PC-3 (cell line): ENCODE measurements at regions not wholly inside any gene's neighbourhood (a gene's known extent, or its start where the extent isn't known, plus 50 kb on each side); places are given as distances from the start of the nearest gene placed in this dataset.

Experiments
- ATAC-seq: fragments of 200-7000 bp; cut with Tn5 transposase; 2 replicates; pipeline ENCODE4 v1.9.1; 2020; ENCODE audit warnings: mild to moderate bottlenecking, moderate library complexity
- BruUV-seq: library from RNA; stranded (reverse); fragments of 400-500 nt; replicated peaks from 2 replicates; lab custom pipeline; 2021; lab: Mats Ljungman, UMichigan
- CTCF ChIA-PET: fragments of 300-600 bp; sonication (Branson Sonifier 250); formaldehyde crosslinking; loops from one replicate; lab custom pipeline; 2022; ENCODE audit warnings: antibody characterized with exemption; lab: Charles Lee
- POLR2A ChIA-PET: fragments of 300-600 bp; sonication (Branson Sonifier 250); formaldehyde crosslinking; loops from one replicate; lab custom pipeline; 2022; ENCODE audit warnings: antibody characterized with exemption; ENCODE audit not compliant: unreplicated experiment; lab: Charles Lee
- DNase-seq: peaks from one replicate; pipeline ENCODE4 v3.0.0-alpha.2; 2015
- H2AFZ ChIP-seq: fragments of 300-600 bp; sonication (generic); 2 replicates; pipeline ENCODE4 v1.6.0; 2016; ENCODE audit warnings: antibody characterized with exemption, low read length
- H3F3A ChIP-seq: fragments of 300-600 bp; sonication (generic); one replicate; pipeline ENCODE4 v1.6.0; 2017; ENCODE audit warnings: antibody characterized with exemption, low read length, control low read depth, mild to moderate bottlenecking; ENCODE audit not compliant: unreplicated experiment
- H3K27ac ChIP-seq: fragments of 300-600 bp; sonication (generic); 2 replicates; pipeline ENCODE4 v1.5.1; 2016; ENCODE audit warnings: mild to moderate bottlenecking, low read length
- H3K27me3 ChIP-seq: fragments of 300-600 bp; sonication (generic); 2 replicates; pipeline ENCODE4 v1.6.1; 2016; ENCODE audit warnings: low read length, mixed read lengths
- H3K36me3 ChIP-seq: fragments of 300-600 bp; sonication (generic); 2 replicates; pipeline ENCODE4 v1.6.1; 2016; ENCODE audit warnings: low read depth, mixed run types, low read length, mixed read lengths
- H3K4me1 ChIP-seq: fragments of 300-600 bp; sonication (generic); 2 replicates; pipeline ENCODE4 v1.5.1; 2016; ENCODE audit warnings: low read length; ENCODE audit not compliant: insufficient read depth
- H3K4me2 ChIP-seq: fragments of 300-600 bp; sonication (generic); 2 replicates; pipeline ENCODE4 v1.6.0; 2016; ENCODE audit warnings: low read length
- H3K4me3 ChIP-seq: fragments of 300-600 bp; sonication (generic); 2 replicates; pipeline ENCODE4 v1.5.1; 2016; ENCODE audit warnings: mild to moderate bottlenecking, low read length, mixed read lengths
- H3K79me2 ChIP-seq: fragments of 300-600 bp; sonication (generic); 2 replicates; pipeline ENCODE4 v1.6.1; 2017; ENCODE audit warnings: low read length, mixed read lengths
- H3K9ac ChIP-seq: fragments of 300-600 bp; sonication (generic); 2 replicates; pipeline ENCODE4 v1.6.0; 2016; ENCODE audit warnings: mild to moderate bottlenecking, low read length
- H3K9me2 ChIP-seq: fragments of 300-600 bp; sonication (generic); replicated peaks from 2 replicates; pipeline ENCODE4 v1.6.1; 2016; ENCODE audit warnings: mixed run types, low read length, mixed read lengths
- H3K9me3 ChIP-seq: fragments of 300-600 bp; sonication (generic); 2 replicates; pipeline ENCODE4 v1.6.1; 2016; ENCODE audit warnings: low read length, mixed read lengths
- H4K20me1 ChIP-seq: fragments of 300-600 bp; sonication (generic); 2 replicates; pipeline ENCODE4 v1.6.1; 2016; ENCODE audit warnings: low read length, mixed read lengths
- EZH2 ChIP-seq: fragments of 300-600 bp; sonication (generic); IDR thresholded peaks from one replicate; pipeline ENCODE4 v1.6.1; 2017; ENCODE audit warnings: antibody characterized with exemption, mild to moderate bottlenecking, low read length; ENCODE audit not compliant: unreplicated experiment
- EZH2phosphoT487 ChIP-seq: fragments of 300-600 bp; sonication (generic); IDR thresholded peaks from 2 replicates; pipeline ENCODE4 v1.6.1; 2018; ENCODE audit warnings: mild to moderate bottlenecking, antibody characterized with exemption, low read length, borderline replicate concordance
- intact Hi-C: fragments of 100-400 bp; cut with micrococcal nuclease; formaldehyde crosslinking; loops from 2 replicates; pipeline ENCODE4 v1.9.0; 2023
- TF ChIP-seq, protein P1 (sequence below): fragments of 300-600 bp; sonication (generic); conservative IDR thresholded peaks from 2 replicates; pipeline ENCODE4 v1.5.1; 2017; ENCODE audit warnings: antibody characterized with exemption, low read depth, mild to moderate bottlenecking, low read length

DNA sequence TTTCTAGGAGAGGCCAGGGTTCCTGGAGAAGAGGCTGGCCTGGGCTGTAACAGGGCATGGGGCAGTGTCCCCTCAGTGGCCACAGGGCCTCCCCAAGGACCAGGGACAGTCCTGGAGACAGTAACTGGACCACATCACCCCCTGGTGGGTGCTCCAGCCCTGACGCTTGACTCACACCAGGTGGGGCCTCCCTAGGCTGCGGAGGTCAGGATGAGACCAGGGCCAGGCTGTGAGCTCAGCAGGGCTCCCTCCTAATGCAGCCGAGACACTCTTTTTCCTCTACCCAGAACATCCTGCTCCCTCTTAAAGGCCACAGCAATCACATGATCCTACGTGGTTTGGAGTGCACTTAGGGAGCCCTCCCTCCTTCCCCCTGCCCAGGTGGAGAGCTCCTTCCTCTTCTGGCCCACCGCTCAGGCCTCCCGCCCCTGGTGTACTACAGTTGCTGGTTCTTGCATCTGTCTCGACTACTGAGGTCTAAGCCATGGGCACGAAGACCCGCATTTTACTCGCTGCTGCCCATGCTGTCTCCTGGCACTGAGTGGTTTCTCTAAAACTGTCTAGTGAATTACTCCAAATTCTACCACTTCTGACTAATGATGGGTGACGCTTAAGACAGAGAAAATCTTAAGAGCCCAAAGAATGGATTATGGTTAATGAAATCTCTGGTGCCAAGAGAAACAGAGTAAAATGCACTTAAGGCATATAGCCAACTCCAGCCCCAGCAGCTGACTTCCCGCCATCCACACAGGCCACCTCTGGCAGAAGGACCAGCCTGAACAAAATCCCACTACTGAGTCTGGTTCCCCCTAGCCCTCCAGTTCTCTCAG, 166.1 kb upstream of the CST7 start:
- no peak overlapping the region for H3K4me2 ChIP-seq
- peaks cover 58% of the 10 kb centered on the region for H3K27me3 ChIP-seq
- peak; percentile 28 for DNase-seq
- H3K79me2 ChIP-seq = no peaks in the 10 kb centered on the region
- BruUV-seq = no TSS peak
- H3K9me2 ChIP-seq = no peaks in the 10 kb centered on the region
- no peaks in the 10 kb centered on the region for H3K9me3 ChIP-seq
- ATAC-seq = no peak
- H3K9ac ChIP-seq = no peak overlapping the region
- H3K4me3 ChIP-seq = no peak overlapping the region
- CTCF ChIA-PET = no interaction called here
- POLR2A ChIA-PET = no interaction called here
- no peaks in the 10 kb centered on the region for H3F3A ChIP-seq
- no peak overlapping the region for H3K27ac ChIP-seq
- peaks cover 8% of the 10 kb centered on the region; the same call in 1 of the 2 replicates for H3K4me1 ChIP-seq
- TF ChIP-seq, protein P1, sequence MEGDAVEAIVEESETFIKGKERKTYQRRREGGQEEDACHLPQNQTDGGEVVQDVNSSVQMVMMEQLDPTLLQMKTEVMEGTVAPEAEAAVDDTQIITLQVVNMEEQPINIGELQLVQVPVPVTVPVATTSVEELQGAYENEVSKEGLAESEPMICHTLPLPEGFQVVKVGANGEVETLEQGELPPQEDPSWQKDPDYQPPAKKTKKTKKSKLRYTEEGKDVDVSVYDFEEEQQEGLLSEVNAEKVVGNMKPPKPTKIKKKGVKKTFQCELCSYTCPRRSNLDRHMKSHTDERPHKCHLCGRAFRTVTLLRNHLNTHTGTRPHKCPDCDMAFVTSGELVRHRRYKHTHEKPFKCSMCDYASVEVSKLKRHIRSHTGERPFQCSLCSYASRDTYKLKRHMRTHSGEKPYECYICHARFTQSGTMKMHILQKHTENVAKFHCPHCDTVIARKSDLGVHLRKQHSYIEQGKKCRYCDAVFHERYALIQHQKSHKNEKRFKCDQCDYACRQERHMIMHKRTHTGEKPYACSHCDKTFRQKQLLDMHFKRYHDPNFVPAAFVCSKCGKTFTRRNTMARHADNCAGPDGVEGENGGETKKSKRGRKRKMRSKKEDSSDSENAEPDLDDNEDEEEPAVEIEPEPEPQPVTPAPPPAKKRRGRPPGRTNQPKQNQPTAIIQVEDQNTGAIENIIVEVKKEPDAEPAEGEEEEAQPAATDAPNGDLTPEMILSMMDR = peak; percentile 56
- TF ChIP-seq EZH2 = no peak
- H4K20me1 ChIP-seq = no peaks in the 10 kb centered on the region
- H3K36me3 ChIP-seq = no peaks in the 10 kb centered on the region
- no peak overlapping the region for H2AFZ ChIP-seq
- intact Hi-C loops = no loop called here

DNA sequence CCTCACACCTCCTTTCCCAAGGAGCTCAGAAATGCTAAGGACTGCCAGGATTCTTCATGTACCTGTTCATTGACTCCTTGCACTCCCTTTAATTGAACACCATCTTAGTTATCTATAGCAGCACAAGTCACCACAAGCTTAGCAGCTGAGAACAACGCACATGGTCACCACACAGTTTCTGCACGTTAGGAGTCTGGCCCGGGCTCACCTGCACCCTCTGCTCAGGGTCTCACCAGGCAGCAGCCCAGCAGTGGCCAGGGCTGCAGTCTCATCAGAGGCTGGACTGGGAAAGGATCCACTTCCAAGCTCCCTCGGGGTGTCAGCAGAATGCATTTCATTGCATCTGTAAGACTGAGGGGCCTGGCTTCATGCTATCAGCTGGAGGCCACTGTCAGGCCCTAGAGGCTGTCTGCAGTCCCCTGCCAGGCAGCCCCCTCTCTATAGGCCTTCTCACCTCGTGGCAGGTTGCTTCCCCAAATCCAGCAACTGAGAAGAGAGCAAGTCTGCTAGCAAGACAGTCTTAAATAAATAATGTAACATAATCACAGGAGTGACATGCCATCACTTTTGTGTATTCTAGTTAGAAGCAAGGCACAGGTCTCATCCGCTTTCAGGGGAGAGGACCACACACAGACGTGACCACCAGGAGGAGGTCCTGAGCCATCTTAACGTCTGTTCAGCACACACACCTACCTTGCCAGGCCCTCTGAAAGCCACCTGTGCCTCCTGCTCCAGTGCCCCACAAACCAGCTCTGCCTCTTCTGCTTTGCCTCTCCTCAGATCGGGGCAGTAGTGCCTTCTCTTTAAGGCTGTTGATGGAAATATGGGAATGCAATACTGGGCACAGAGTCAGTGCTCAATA, 165.2 kb upstream of the CST7 start:
- Histone ChIP-seq H4K20me1 (no peaks in the 10 kb centered on the region), H3K79me2 (no peaks in the 10 kb centered on the region), H3K9me3 (no peaks in the 10 kb centered on the region), H3F3A (no peaks in the 10 kb centered on the region), H3K4me2 (no peak overlapping the region), H3K9ac (no peak overlapping the region), H2AFZ (no peak overlapping the region), H3K36me3 (no peaks in the 10 kb centered on the region), H3K9me2 (no peaks in the 10 kb centered on the region), H3K4me1 (peaks cover 5% of the 10 kb centered on the region; the same call in 1 of the 2 replicates), H3K27me3 (peaks cover 64% of the 10 kb centered on the region), H3K27ac (no peak overlapping the region), H3K4me3 (no peak overlapping the region)
- ChIA-PET POLR2A (no interaction called here), CTCF (no interaction called here)
- DNase-seq (peak; percentile 35), ATAC-seq (no peak)
- TF ChIP-seq, protein P1 = peak; percentile 39
- no peak for TF ChIP-seq EZH2phosphoT487
- intact Hi-C loops = no loop called here
- BruUV-seq = no TSS peak
